ENCODE measurements at regions not wholly inside any gene's neighbourhood (a gene's known extent, or its start where the extent isn't known, plus 50 kb on each side); places are given as distances from the start of the nearest gene placed in this dataset.

- TF ChIP-seq ZBTB40 (IDR thresholded peaks at IDR 0.05; ENCODE audit: borderline replicate concordance) (no peak), RAD21 (IDR thresholded peaks at IDR 0.05; ENCODE audit: insufficient read depth, low read depth, low read length) (no peak)
These were observed 349.5 kb downstream of the C12orf75 start (continued) for GRCh38 chr12:105679982-105680381.

- Histone ChIP-seq H2AFZ (ENCODE audit: control insufficient read depth, low read depth, low read length) (no peak overlapping the region), H3K9me3 (replicated peaks; ENCODE audit: control insufficient read depth, insufficient read depth, low read length) (no peaks in the 10 kb centered on the region), H3K4me3 (no peak overlapping the region), H4K20me1 (ENCODE audit: control insufficient read depth, insufficient read depth) (no peaks in the 10 kb centered on the region), H3K79me2 (ENCODE audit: control insufficient read depth, insufficient read depth, low read length) (no peaks in the 10 kb centered on the region), H3K4me1 (ENCODE audit: control insufficient read depth, insufficient read depth, low read length) (no peaks in the 10 kb centered on the region), H3K9ac (ENCODE audit: control insufficient read depth, insufficient read depth, low read length) (no peak overlapping the region), H3K27me3 (replicated peaks in 1 of 2; ENCODE audit: control insufficient read depth in 2 of 2, insufficient read depth in 2 of 2, low read length in 1 of 2) (no peaks in the 10 kb centered on the region), H3K36me3 (ENCODE audit: control insufficient read depth in 2 of 2, insufficient read depth in 2 of 2, low read length in 1 of 2) (no peaks in the 10 kb centered on the region), H3K27ac (ENCODE audit: control insufficient read depth, insufficient read depth) (no peak overlapping the region), H3K4me2 (ENCODE audit: control insufficient read depth, insufficient read depth) (no peak overlapping the region)
- WGBS (ENCODE audit: insufficient coverage, insufficient replicate concordance, low lambda C conversion rate, missing lambda C conversion rate): 74% methylated on average over 2 of the region's 2 CpGs
- FAIRE-seq (no peak), DNase-seq (ENCODE audit: low read depth, low spot score) (no peak), ATAC-seq (no peak)
- ChIA-PET SMC1A (ENCODE audit: uncharacterized antibody, unreplicated experiment) (no interaction called here), CTCF (no interaction called here), RAD21 (ENCODE audit: unreplicated experiment) (no interaction called here), POLR2A (no interaction called here)
- in situ Hi-C loops (cut with MboI) (no loop called here), intact Hi-C loops (cut with micrococcal nuclease; ENCODE audit: unreplicated experiment) (no loop called here)
- no TSS peak for BruUV-seq (replicated peaks)
- TF ChIP-seq RB1 (IDR thresholded peaks at IDR 0.05; ENCODE audit: borderline replicate concordance) (no peak), CTCF (IDR thresholded peaks at IDR 0.05 in 2 of 3, conservative IDR thresholded peaks at IDR 0.05 in 1 of 3; ENCODE audit: control insufficient read depth in 2 of 3, extremely low read depth in 1 of 3, insufficient read depth in 1 of 3, low read depth in 3 of 3, low read length in 3 of 3) (no peak), SREBF1 (IDR thresholded peaks at IDR 0.05; ENCODE audit: low read length) (no peak), GABPA (IDR thresholded peaks at IDR 0.05; ENCODE audit: low read depth) (no peak), HDGF (IDR thresholded peaks at IDR 0.05) (no peak), CHD4 (IDR thresholded peaks at IDR 0.05) (no peak), BMI1 (IDR thresholded peaks at IDR 0.05; ENCODE audit: borderline replicate concordance) (no peak), SMAD1 (IDR thresholded peaks at IDR 0.05; ENCODE audit: low read depth, partially characterized antibody) (no peak), RCOR1 (conservative IDR thresholded peaks at IDR 0.05; ENCODE audit: low read depth, low read length) (no peak), SKIL (IDR thresholded peaks at IDR 0.05; ENCODE audit: low read depth, poor library complexity, severe bottlenecking) (no peak), GATAD2B (conservative IDR thresholded peaks at IDR 0.05; ENCODE audit: low read depth) (no peak), TCF12 (IDR thresholded peaks at IDR 0.05; ENCODE audit: low read depth, low read length) (no peak), PAX5 (IDR thresholded peaks at IDR 0.05; ENCODE audit: borderline replicate concordance, low read depth, low read length) (no peak)
These were observed 350.9 kb downstream of the C12orf75 start for GRCh38 chr12:105681341-105681740.
